OCI-LY1 (cell line): ENCODE measurements at regions not wholly inside any gene's neighbourhood (a gene's known extent, or its start where the extent isn't known, plus 50 kb on each side); places are given as distances from the start of the nearest gene placed in this dataset.

Source experiments
- EZH2 ChIP-seq: fragments of 200-600 bp; sonication (generic), shearing (Covaris generic); IDR thresholded peaks from 2 replicates; pipeline ENCODE4 v1.8.0; 2017; ENCODE audit warnings: borderline replicate concordance, mixed run types, mild to moderate bottlenecking, antibody characterized with exemption, low read length, moderate library complexity, mixed read lengths
- TF ChIP-seq, protein P1 (sequence below): fragments of 200-600 bp; sonication (generic), shearing (Covaris generic); IDR thresholded peaks from 2 replicates; pipeline ENCODE4 v1.5.1; 2017; ENCODE audit warnings: mild to moderate bottlenecking, antibody characterized with exemption, low read length, moderate library complexity, mixed read lengths

DNA sequence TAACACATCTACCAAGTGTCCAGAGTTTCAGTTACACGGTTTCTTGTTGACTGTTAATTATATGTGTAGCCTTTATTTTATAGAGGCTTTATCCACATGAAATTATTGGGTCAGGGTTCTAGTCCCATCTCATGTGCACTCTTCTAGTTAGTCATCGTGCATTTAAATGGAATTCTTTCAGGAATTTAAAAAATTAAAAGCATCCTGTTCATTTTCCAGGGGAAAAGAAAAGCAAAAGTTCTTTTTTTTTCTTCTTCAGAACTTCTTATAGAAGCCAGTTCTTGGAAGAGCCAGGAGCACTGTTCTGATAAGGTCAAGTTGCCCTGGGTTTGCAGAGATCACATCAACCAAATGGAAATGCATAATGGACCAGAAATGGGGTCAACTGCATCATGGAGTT, 324.7 kb downstream of the INHBA start:
- no peak for TF ChIP-seq EZH2
- TF ChIP-seq, protein P1, sequence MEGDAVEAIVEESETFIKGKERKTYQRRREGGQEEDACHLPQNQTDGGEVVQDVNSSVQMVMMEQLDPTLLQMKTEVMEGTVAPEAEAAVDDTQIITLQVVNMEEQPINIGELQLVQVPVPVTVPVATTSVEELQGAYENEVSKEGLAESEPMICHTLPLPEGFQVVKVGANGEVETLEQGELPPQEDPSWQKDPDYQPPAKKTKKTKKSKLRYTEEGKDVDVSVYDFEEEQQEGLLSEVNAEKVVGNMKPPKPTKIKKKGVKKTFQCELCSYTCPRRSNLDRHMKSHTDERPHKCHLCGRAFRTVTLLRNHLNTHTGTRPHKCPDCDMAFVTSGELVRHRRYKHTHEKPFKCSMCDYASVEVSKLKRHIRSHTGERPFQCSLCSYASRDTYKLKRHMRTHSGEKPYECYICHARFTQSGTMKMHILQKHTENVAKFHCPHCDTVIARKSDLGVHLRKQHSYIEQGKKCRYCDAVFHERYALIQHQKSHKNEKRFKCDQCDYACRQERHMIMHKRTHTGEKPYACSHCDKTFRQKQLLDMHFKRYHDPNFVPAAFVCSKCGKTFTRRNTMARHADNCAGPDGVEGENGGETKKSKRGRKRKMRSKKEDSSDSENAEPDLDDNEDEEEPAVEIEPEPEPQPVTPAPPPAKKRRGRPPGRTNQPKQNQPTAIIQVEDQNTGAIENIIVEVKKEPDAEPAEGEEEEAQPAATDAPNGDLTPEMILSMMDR: no peak
